NCI-H146 (cell line): ENCODE measurements at regions not wholly inside any gene's neighbourhood (a gene's known extent, or its start where the extent isn't known, plus 50 kb on each side); places are given as distances from the start of the nearest gene placed in this dataset.

ENCODE experiments used
- DNase-seq: peaks from one replicate; lab custom pipeline; 2025; lab: John Stamatoyannopoulos, UW

- DNase-seq, result no peak
Measured at GRCh38 chr10:27451054-27451453, 53.0 kb upstream of the RAB18 start.

- no peak for DNase-seq
Measured at GRCh38 chr10:27450225-27450624, 53.9 kb upstream of the RAB18 start.

GRCh38 chr10:27449571-27449970 lies 54.5 kb upstream of the RAB18 start:
- no peak for DNase-seq

GRCh38 chr10:27448921-27449320 lies 55.2 kb upstream of the RAB18 start:
- no peak for DNase-seq

- DNase-seq, result no peak
Measured at GRCh38 chr10:27447540-27447939, 56.6 kb upstream of the RAB18 start.

GRCh38 chr10:27446091-27446918 lies 57.8 kb upstream of the RAB18 start:
- no peak for DNase-seq

GRCh38 chr10:27445070-27445469 lies 59.0 kb upstream of the RAB18 start:
- no peak for DNase-seq

- DNase-seq, result no peak
Measured at GRCh38 chr10:27440478-27440877, 63.6 kb upstream of the RAB18 start.

GRCh38 chr10:27440021-27440420 lies 64.1 kb upstream of the RAB18 start:
- DNase-seq, result no peak

GRCh38 chr10:27439101-27439500 lies 65.0 kb upstream of the RAB18 start:
- no peak for DNase-seq

- DNase-seq, result no peak
Measured at GRCh38 chr10:27437775-27438174, 66.3 kb upstream of the RAB18 start.

GRCh38 chr10:27436710-27437109 lies 67.4 kb upstream of the RAB18 start:
- no peak for DNase-seq

GRCh38 chr10:27433976-27434375 lies 70.1 kb upstream of the RAB18 start:
- no peak for DNase-seq

GRCh38 chr10:27426948-27427467 lies 77.1 kb upstream of the RAB18 start:
- DNase-seq, result no peak

- no peak for DNase-seq
Measured at GRCh38 chr10:27413831-27414348, 90.2 kb upstream of the RAB18 start.

GRCh38 chr10:27413387-27413786 lies 90.7 kb upstream of the RAB18 start:
- no peak for DNase-seq

GRCh38 chr10:27410153-27410552 lies 94.0 kb upstream of the RAB18 start:
- no peak for DNase-seq

GRCh38 chr10:27407271-27407670 lies 96.8 kb upstream of the RAB18 start:
- no peak for DNase-seq

GRCh38 chr10:27399871-27400270 lies 104.2 kb upstream of the RAB18 start:
- no peak for DNase-seq

- no peak for DNase-seq
Measured at GRCh38 chr10:27393961-27394360, 110.1 kb upstream of the RAB18 start.

GRCh38 chr10:27392606-27393005 lies 111.5 kb upstream of the RAB18 start:
- no peak for DNase-seq

- no peak for DNase-seq
Measured at GRCh38 chr10:27391916-27392315, 112.2 kb upstream of the RAB18 start.

- DNase-seq, result no peak
Measured at GRCh38 chr10:27391325-27391724, 112.8 kb upstream of the RAB18 start.

GRCh38 chr10:27390681-27391080 lies 113.4 kb upstream of the RAB18 start:
- no peak for DNase-seq
